ENCODE measurements at regions not wholly inside any gene's neighbourhood (a gene's known extent, or its start where the extent isn't known, plus 50 kb on each side); places are given as distances from the start of the nearest gene placed in this dataset.
A peak's percentile ranks its signal among the peaks of the same experiment; 100 is the strongest.

- TF ChIP-seq CTCF (conservative IDR thresholded peaks at IDR 0.05; ENCODE audit: low read depth) = no peak
- CTCF ChIA-PET = no interaction called here
- no peak for DNase-seq (ENCODE audit: low spot score)
- no peak overlapping the region for H3K27ac ChIP-seq
- POLR2A ChIA-PET (ENCODE audit: low non-redundant PET) = no interaction called here
Measured at GRCh38 chr22:44396021-44396726, 83.4 kb upstream of the SHISAL1 start.

- POLR2A ChIA-PET (ENCODE audit: low non-redundant PET) = interaction anchor here (0.5 kb wide), 1 partner anchor 1178 kb away, joined by 4 read pairs; no protein-coding TSS in a partner anchor
- H3K27ac ChIP-seq = no peak overlapping the region
- DNase-seq (ENCODE audit: low spot score) = no peak
- TF ChIP-seq CTCF (conservative IDR thresholded peaks at IDR 0.05; ENCODE audit: low read depth) = no peak
- CTCF ChIA-PET = interaction anchor here (0.7 kb wide), 1 partner anchor 134 kb away, joined by 3 read pairs; no protein-coding TSS in a partner anchor
Measured at GRCh38 chr22:44395118-44396005, 82.6 kb upstream of the SHISAL1 start.

GRCh38 chr22:44394246-44395117 lies 81.7 kb upstream of the SHISAL1 start:
- no peak overlapping the region for H3K27ac ChIP-seq
- no peak for TF ChIP-seq CTCF (conservative IDR thresholded peaks at IDR 0.05; ENCODE audit: low read depth)
- ChIA-PET POLR2A (ENCODE audit: low non-redundant PET) (interaction anchor here (0.5 kb wide), 1 partner anchor 1177 kb away, joined by 4 read pairs; no protein-coding TSS in a partner anchor), CTCF (interaction anchor here (0.7 kb wide), 1 partner anchor 135 kb away, joined by 3 read pairs; no protein-coding TSS in a partner anchor)
- DNase-seq (ENCODE audit: low spot score) = no peak

- no peak overlapping the region for H3K27ac ChIP-seq
- DNase-seq (ENCODE audit: low spot score) = no peak
- POLR2A ChIA-PET (ENCODE audit: low non-redundant PET) = no interaction called here
- CTCF ChIA-PET = no interaction called here
- no peak for TF ChIP-seq CTCF (conservative IDR thresholded peaks at IDR 0.05; ENCODE audit: low read depth)
Measured at GRCh38 chr22:44393066-44393465, 80.3 kb upstream of the SHISAL1 start.

GRCh38 chr22:44392446-44392921 lies 79.7 kb upstream of the SHISAL1 start:
- ChIA-PET CTCF (no interaction called here), POLR2A (ENCODE audit: low non-redundant PET) (no interaction called here)
- H3K27ac ChIP-seq = no peak overlapping the region
- DNase-seq (ENCODE audit: low spot score) = peak; percentile 35
- no peak for TF ChIP-seq CTCF (conservative IDR thresholded peaks at IDR 0.05; ENCODE audit: low read depth)

Measured in RWPE1 (cell line).